Astrocyte of the spinal cord (primary cell): ENCODE measurements at regions not wholly inside any gene's neighbourhood (a gene's known extent, or its start where the extent isn't known, plus 50 kb on each side); places are given as distances from the start of the nearest gene placed in this dataset.

ENCODE experiments used
- DNase-seq: peaks from one replicate; pipeline ENCODE4 v3.0.0; 2011; ENCODE audit warnings: low read depth, low spot score
- H3K4me3 ChIP-seq: 2 replicates; pipeline ENCODE4 v1.5.1; 2011; ENCODE audit warnings: low read depth, mild to moderate bottlenecking, low read length, moderate library complexity
- in situ Hi-C: cut with HindIII; loops from 2 replicates; pipeline ENCODE4 v1.10.0; 2017; ENCODE audit warnings: low sequenced_read_pairs
- TF ChIP-seq, protein P1 (sequence below): IDR thresholded peaks from 2 replicates; pipeline ENCODE4 v1.5.1; 2012; ENCODE audit warnings: low read depth, mild to moderate bottlenecking, low read length, inconsistent platforms

DNA sequence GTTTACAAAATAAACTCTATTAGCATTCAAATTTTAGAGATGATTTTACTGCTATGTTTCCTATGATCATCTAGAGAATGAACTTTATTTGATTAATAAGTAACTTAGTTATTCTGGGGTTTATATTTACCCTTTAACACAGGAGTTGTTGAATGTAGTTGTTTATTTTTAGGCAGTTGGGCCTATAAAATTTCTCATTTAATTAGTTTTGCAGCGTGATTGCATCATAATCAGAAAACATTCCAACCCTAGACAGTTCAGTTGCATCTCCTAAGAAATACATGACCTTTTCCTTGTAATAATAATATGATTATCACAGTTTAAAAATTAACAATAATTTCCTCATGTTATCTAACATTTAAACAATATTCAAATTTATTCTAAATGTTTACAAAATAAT is 224.7 kb upstream of the CDH7 start:
- DNase-seq = no peak
- TF ChIP-seq, protein P1, sequence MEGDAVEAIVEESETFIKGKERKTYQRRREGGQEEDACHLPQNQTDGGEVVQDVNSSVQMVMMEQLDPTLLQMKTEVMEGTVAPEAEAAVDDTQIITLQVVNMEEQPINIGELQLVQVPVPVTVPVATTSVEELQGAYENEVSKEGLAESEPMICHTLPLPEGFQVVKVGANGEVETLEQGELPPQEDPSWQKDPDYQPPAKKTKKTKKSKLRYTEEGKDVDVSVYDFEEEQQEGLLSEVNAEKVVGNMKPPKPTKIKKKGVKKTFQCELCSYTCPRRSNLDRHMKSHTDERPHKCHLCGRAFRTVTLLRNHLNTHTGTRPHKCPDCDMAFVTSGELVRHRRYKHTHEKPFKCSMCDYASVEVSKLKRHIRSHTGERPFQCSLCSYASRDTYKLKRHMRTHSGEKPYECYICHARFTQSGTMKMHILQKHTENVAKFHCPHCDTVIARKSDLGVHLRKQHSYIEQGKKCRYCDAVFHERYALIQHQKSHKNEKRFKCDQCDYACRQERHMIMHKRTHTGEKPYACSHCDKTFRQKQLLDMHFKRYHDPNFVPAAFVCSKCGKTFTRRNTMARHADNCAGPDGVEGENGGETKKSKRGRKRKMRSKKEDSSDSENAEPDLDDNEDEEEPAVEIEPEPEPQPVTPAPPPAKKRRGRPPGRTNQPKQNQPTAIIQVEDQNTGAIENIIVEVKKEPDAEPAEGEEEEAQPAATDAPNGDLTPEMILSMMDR = no peak
- H3K4me3 ChIP-seq = no peak overlapping the region
- in situ Hi-C loops = no loop called here

DNA sequence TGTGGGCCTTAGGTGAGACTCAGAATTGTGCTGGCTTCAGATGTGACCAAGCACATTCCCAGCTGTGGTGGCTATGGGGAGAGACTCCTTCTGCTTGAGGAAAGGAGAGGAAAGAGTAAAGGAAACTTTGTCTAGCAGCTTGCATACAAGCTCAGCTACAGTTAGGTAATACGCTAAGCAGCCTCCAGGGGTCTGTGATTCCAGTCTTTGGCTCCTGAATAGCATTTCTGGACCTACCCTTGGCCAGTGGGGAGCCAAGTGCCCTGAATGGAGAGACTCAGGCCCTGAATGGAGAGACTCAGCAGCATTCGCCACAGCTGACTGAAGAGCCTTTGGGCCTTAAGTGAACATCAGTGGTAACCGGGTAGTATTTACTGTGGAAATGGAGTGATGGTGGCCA is 227.4 kb upstream of the CDH7 start:
- no peak overlapping the region for H3K4me3 ChIP-seq
- TF ChIP-seq, protein P1 = no peak
- in situ Hi-C loops = no loop called here
- no peak for DNase-seq

DNA sequence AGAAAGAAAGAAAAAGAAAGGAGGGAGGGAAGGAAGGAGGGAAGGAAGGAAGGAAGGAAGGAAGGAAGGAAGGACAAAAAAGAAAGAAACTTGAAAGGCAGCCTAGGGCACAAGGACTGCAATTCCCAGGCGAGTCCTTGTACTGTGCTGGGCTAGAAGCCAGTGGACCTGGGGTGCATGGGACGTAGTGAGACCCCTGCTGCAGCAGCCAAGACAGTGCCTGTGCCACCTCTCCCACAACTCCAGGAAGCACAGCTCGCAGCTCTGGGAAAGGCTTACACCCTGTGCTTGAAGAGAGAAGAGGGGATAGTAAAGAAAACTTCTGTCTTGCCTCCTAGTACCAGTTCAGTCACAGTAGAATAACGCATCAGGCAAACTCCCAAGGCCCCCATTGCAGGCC is 227.9 kb upstream of the CDH7 start:
- in situ Hi-C loops = no loop called here
- TF ChIP-seq, protein P1 = no peak
- DNase-seq = no peak
- H3K4me3 ChIP-seq = no peak overlapping the region

DNA sequence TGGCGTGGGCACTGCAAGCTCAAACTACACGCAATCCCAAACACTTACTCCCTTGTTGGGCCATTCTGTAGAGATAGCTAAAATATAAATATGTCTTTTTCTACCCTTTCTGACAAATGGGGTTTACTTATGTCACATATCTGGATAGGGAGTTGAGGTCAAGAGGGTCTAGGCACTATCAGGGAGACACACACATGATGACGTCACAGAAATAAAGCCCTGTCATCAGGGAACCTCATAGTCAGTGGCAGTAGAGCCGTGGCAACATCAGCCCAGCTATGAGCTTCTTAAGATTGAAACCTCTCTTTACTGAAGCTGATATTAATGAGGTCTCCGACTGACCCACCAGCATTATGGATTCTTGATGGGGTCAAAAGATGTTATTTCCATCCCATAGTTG is 234.6 kb upstream of the CDH7 start:
- TF ChIP-seq, protein P1 = no peak
- DNase-seq = no peak
- in situ Hi-C loops = no loop called here
- H3K4me3 ChIP-seq = no peak overlapping the region

GRCh38 chr18:65498605-65499004 is 252.2 kb upstream of the CDH7 start:
- H3K4me3 ChIP-seq = no peak overlapping the region
- in situ Hi-C loops = no loop called here
- TF ChIP-seq, protein P1 = no peak
- no peak for DNase-seq

GRCh38 chr18:65487569-65487968 is 263.2 kb upstream of the CDH7 start:
- DNase-seq = no peak
- no peak overlapping the region for H3K4me3 ChIP-seq
- TF ChIP-seq, protein P1 = no peak
- in situ Hi-C loops = no loop called here

- DNase-seq = no peak
- TF ChIP-seq, protein P1 = no peak
- in situ Hi-C loops = no loop called here
- no peak overlapping the region for H3K4me3 ChIP-seq
These were observed 273.4 kb upstream of the CDH7 start for GRCh38 chr18:65477455-65477854.
